GM12878 (cell line): ENCODE measurements at regions not wholly inside any gene's neighbourhood (a gene's known extent, or its start where the extent isn't known, plus 50 kb on each side); places are given as distances from the start of the nearest gene placed in this dataset.

ENCODE experiments used
- ATAC-seq: fragments of 200-7000 bp; cut with Tn5 transposase; 3 replicates; pipeline ENCODE4 v1.9.1; 2020; ENCODE audit warnings: mild to moderate bottlenecking, moderate library complexity
- BruUV-seq: library from RNA; stranded (reverse); fragments of 400-500 nt; replicated peaks from 2 replicates; lab custom pipeline; 2021; lab: Mats Ljungman, UMichigan
- CTCF ChIA-PET: fragments of 300-600 bp; sonication (Branson Sonifier 250); formaldehyde crosslinking; extraction: SDS; loops from one replicate; lab custom pipeline; 2021; ENCODE audit warnings: inconsistent platforms; lab: Yijun Ruan, JAX
- POLR2A ChIA-PET: fragments of 350-600 bp; formaldehyde crosslinking; extraction: SDS; loops from one replicate; lab custom pipeline; 2021; ENCODE audit warnings: inconsistent platforms; lab: Charles Lee
- RAD21 ChIA-PET: fragments of 300-600 bp; sonication (Branson Sonifier 250); formaldehyde crosslinking; loops from one replicate; lab custom pipeline; 2023; ENCODE audit warnings: antibody characterized with exemption; ENCODE audit not compliant: unreplicated experiment; lab: Charles Lee
- SMC1A ChIA-PET: fragments of 300-600 bp; sonication (Branson Sonifier 250); formaldehyde crosslinking; loops from one replicate; lab custom pipeline; 2023; ENCODE audit not compliant: unreplicated experiment, uncharacterized antibody; lab: Charles Lee
- DNase-seq: peaks from one replicate; pipeline ENCODE4 v3.0.0-alpha.2; 2011; ENCODE audit warnings: low read depth, low spot score
- FAIRE-seq: peaks from 3 replicates; lab custom pipeline; 2011; peaks lifted over from hg19 to GRCh38; lab: Jason Lieb, UNC
- H2AFZ ChIP-seq: 2 replicates; pipeline ENCODE4 v1.6.0; 2011; ENCODE audit warnings: low read depth, low read length, control low read depth; ENCODE audit not compliant: control insufficient read depth
- H3K27ac ChIP-seq: 2 replicates; pipeline ENCODE4 v1.5.1; 2011; ENCODE audit warnings: control low read depth; ENCODE audit not compliant: control insufficient read depth, insufficient read depth
- H3K27me3 ChIP-seq, 2 experiments: replicated peaks in 1 of 2; 2 replicates each; pipeline versions ENCODE4 v1.6.0 to v1.6.1; 2011; ENCODE audit warnings: low read length in 1 of 2; ENCODE audit not compliant: control insufficient read depth in 2 of 2, insufficient read depth in 2 of 2
- H3K36me3 ChIP-seq, 2 experiments: 2 replicates each; pipeline ENCODE4 v1.5.1; 2011; ENCODE audit warnings: low read length in 1 of 2; ENCODE audit not compliant: control insufficient read depth in 2 of 2, insufficient read depth in 2 of 2
- H3K4me1 ChIP-seq: 2 replicates; pipeline ENCODE4 v1.6.1; 2011; ENCODE audit warnings: mild to moderate bottlenecking, low read length, moderate library complexity, mixed read lengths; ENCODE audit not compliant: control insufficient read depth, insufficient read depth
- H3K4me2 ChIP-seq: 2 replicates; pipeline ENCODE4 v1.6.0; 2011; ENCODE audit warnings: control low read depth; ENCODE audit not compliant: control insufficient read depth, insufficient read depth
- H3K4me3 ChIP-seq: fragments of 200-600 bp; sonication (generic); 2 replicates; pipeline ENCODE4 v1.5.1; 2016
- H3K79me2 ChIP-seq: 2 replicates; pipeline ENCODE4 v1.6.0; 2011; ENCODE audit warnings: low read length; ENCODE audit not compliant: control insufficient read depth, insufficient read depth
- H3K9ac ChIP-seq: 2 replicates; pipeline ENCODE4 v1.8.0; 2011; ENCODE audit warnings: low read length, control low read depth, mixed read lengths; ENCODE audit not compliant: control insufficient read depth, insufficient read depth
- H3K9me3 ChIP-seq: replicated peaks from 3 replicates; pipeline ENCODE4 v1.5.1; 2011; ENCODE audit warnings: mild to moderate bottlenecking, low read length; ENCODE audit not compliant: control insufficient read depth, insufficient read depth
- H4K20me1 ChIP-seq: 2 replicates; pipeline ENCODE4 v1.6.0; 2011; ENCODE audit not compliant: control insufficient read depth, insufficient read depth
- SPI1 ChIP-seq: IDR thresholded peaks from 2 replicates; pipeline ENCODE4 v1.6.1; 2011; ENCODE audit warnings: low read depth, mild to moderate bottlenecking, low read length, moderate library complexity, borderline replicate concordance; ENCODE audit not compliant: insufficient read depth
- SREBF1 ChIP-seq: IDR thresholded peaks from 2 replicates; pipeline ENCODE4 v1.6.1; 2012; ENCODE audit warnings: mild to moderate bottlenecking, low read length
- ZBTB4 ChIP-seq: fragments of 450-650 bp; formaldehyde crosslinking; IDR thresholded peaks from 2 replicates; pipeline ENCODE4 v1.4.0; 2022; ENCODE audit warnings: mild to moderate bottlenecking, moderate library complexity
- WGBS: methylation state at CpG from one replicate; pipeline ENCODE4 v1.1.6; 2016; ENCODE audit warnings: low lambda C conversion rate; ENCODE audit not compliant: insufficient replicate concordance, insufficient coverage; ENCODE audit errors: missing lambda C conversion rate; 5-methylcytosine and 5-hydroxymethylcytosine counted together
- in situ Hi-C: fragments of 300-500 bp; cut with MboI; formaldehyde crosslinking; loops from 9 replicates; pipeline ENCODE4 v1.14.3; 2018; ENCODE audit warnings: mixed read lengths
- intact Hi-C: fragments of 100-400 bp; cut with micrococcal nuclease; formaldehyde crosslinking; loops from one replicate; pipeline ENCODE4 v1.14.2; 2022; ENCODE audit not compliant: unreplicated experiment

GRCh38 chr13:50208826-50209335 is 193.6 kb downstream of the KCNRG start:
- no peak for FAIRE-seq
- no peak for TF ChIP-seq SREBF1
- peak; percentile 52; the same call in 1 of the 2 replicates for TF ChIP-seq SPI1
- H3K9me3 ChIP-seq, result peaks cover 5% of the 10 kb centered on the region; the same call in 2 of the 3 replicates
- ChIA-PET POLR2A (no interaction called here), CTCF (no interaction called here), RAD21 (no interaction called here), SMC1A (interaction anchor here (1.3 kb wide), 1 partner anchor 124 kb away, joined by 6 read pairs; no protein-coding TSS in a partner anchor)
- no peaks in the 10 kb centered on the region for H4K20me1 ChIP-seq
- H3K9ac ChIP-seq, result no peak overlapping the region
- H3K79me2 ChIP-seq, result no peaks in the 10 kb centered on the region
- peak; percentile 24; the same call in 1 of the 3 replicates for ATAC-seq
- no peak overlapping the region; the same call in 1 of the 2 replicates for H3K4me2 ChIP-seq
- no TSS peak for BruUV-seq
- in situ Hi-C loops (no loop called here), intact Hi-C loops (no loop called here)
- no peak for DNase-seq
- no peak overlapping the region for H3K27ac ChIP-seq
- 18% methylated on average over 9 of the region's 9 CpGs for WGBS
- H3K4me1 ChIP-seq, result peaks cover 6% of the 10 kb centered on the region; the same call in 1 of the 2 replicates
- H3K4me3 ChIP-seq, result no peak overlapping the region
- no peaks in the 10 kb centered on the region; a peak in 1 of 4 replicates for H3K27me3 ChIP-seq
- no peak overlapping the region for H2AFZ ChIP-seq
- H3K36me3 ChIP-seq, result no peaks in the 10 kb centered on the region

GRCh38 chr13:50209631-50210030 is 194.4 kb downstream of the KCNRG start:
- Histone ChIP-seq H3K4me2 (no peak overlapping the region), H3K27me3 (no peaks in the 10 kb centered on the region; a peak in 1 of 4 replicates), H4K20me1 (no peaks in the 10 kb centered on the region), H3K27ac (no peak overlapping the region), H3K9ac (no peak overlapping the region), H3K36me3 (no peaks in the 10 kb centered on the region), H3K4me1 (peaks cover 6% of the 10 kb centered on the region; the same call in 1 of the 2 replicates), H3K9me3 (peaks cover 5% of the 10 kb centered on the region; the same call in 2 of the 3 replicates), H3K79me2 (no peaks in the 10 kb centered on the region), H3K4me3 (no peak overlapping the region), H2AFZ (no peak overlapping the region)
- WGBS, result 96% methylated on average over 1 of the region's 1 CpG
- ChIA-PET RAD21 (no interaction called here), CTCF (interaction anchor here (1.3 kb wide), 1 partner anchor 20 kb away, joined by 5 read pairs; no protein-coding TSS in a partner anchor), POLR2A (no interaction called here), SMC1A (no interaction called here)
- FAIRE-seq, result no peak
- DNase-seq, result no peak
- ATAC-seq, result no peak
- no TSS peak for BruUV-seq
- in situ Hi-C loops, result no loop called here
- no peak for TF ChIP-seq ZBTB4 (CRISPR knock-in tag)
- intact Hi-C loops, result no loop called here
